ENCODE measurements at regions not wholly inside any gene's neighbourhood (a gene's known extent, or its start where the extent isn't known, plus 50 kb on each side); places are given as distances from the start of the nearest gene placed in this dataset.
"Not testable (repeated sequence)": the region's sequence is repeated elsewhere in the genome, so short reads cannot be mapped to it uniquely, and the experiment has no call there.

DNA sequence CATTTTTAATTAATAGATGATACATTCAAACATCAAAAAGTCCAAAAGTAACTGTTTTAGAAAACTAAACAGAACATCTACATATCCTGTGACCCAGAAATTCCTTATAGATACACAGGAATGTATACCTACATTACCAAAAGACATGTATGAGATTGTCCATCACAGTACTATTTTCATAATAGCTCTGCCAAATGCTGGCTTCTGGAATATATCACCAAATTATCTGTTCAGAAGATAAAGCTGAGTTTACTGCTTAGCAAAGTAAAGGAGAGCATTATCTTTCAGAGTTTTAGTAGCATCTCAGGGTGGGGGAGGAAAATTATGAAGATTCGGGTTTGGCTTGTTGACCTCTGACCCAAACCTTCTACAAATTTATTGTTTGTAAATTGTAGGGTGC, 368.9 kb upstream of the SLC7A11 start:
- DNase-seq = no peak

DNA sequence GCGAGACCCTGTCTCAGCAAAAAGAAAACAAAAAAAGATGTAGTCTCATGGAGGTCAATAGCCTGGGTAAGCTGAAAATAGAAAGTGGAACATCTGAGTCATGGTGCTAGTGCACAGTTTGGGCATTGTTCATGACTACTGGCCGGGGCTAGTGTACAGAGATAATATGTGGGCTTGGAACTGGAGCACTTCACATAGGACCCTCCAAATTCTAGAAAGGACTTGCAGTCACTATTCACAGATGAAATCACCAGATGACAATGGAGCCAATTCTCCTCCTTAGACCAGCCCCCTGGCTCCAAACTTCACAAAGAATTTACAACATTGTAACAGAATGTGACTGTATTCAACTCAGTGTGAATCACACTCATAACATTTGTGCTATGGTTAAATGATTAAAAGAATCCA, 367.8 kb upstream of the SLC7A11 start:
- DNase-seq = no peak

DNA sequence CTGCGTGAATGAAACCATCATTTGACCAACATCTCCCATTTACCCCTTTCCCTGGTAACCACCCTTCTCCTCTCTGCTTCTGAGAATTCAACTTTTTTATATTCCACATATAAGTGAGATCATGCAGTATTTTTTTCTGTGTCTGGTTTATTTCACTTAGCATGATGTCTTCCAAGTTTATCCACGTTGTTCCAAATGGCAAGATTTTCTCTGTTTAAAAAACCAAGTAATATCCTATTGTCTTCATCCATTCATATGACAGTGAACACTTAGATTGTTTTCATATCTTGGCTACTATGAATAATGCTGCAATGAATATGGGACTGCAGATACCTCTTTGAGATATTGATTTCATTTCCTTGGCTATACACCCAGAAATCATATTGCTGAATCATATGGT, 362.4 kb upstream of the SLC7A11 start:
- no peak for DNase-seq

GRCh38 chr4:138602664-138603063, 360.5 kb upstream of the SLC7A11 start:
- DNase-seq = no peak

GRCh38 chr4:138599965-138600364, 357.8 kb upstream of the SLC7A11 start:
- DNase-seq = no peak

DNA sequence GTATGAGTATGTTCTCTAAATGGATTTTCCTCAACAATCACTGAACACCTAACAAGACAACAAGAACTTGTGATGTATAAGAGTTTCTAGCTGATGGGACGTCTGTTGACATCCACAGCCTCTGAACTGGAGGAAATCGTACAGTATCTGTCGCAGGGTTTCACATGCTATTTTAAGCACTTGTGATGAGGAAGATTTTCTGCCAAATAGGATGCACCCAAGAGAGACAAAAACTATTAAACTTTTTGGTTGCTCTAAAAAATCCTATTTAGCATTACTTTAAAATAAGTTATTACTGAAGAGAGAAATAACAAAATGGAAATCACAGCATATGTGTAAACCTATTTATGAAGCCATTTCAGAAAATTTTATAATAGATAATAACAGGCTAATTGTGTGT, 356.1 kb upstream of the SLC7A11 start:
- DNase-seq = no peak

GRCh38 chr4:138596896-138597295, 354.7 kb upstream of the SLC7A11 start:
- DNase-seq = no peak

- no peak for DNase-seq
These were observed 353.7 kb upstream of the SLC7A11 start for GRCh38 chr4:138595731-138596460.

DNA sequence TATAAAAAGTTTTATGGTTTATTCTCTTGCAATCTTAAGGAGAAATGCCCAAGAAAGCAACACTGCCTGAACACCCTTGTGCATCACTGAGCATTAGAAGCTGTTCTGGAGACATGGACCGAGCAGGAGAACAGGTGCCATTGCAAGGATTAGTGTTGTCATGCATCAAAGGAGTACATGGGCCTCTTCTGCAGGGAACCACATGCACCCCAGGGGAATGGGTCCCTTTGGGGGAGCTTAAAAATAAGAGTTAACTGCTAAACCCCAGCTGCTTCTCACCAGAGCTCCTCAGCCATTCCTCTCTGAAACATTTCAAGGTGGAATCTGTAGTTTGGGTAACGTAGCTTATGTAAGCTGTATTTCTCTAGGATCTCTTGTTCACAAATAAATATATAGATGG, 353.0 kb upstream of the SLC7A11 start:
- DNase-seq = no peak

GRCh38 chr4:138592796-138593195, 350.6 kb upstream of the SLC7A11 start:
- DNase-seq = no peak

DNA sequence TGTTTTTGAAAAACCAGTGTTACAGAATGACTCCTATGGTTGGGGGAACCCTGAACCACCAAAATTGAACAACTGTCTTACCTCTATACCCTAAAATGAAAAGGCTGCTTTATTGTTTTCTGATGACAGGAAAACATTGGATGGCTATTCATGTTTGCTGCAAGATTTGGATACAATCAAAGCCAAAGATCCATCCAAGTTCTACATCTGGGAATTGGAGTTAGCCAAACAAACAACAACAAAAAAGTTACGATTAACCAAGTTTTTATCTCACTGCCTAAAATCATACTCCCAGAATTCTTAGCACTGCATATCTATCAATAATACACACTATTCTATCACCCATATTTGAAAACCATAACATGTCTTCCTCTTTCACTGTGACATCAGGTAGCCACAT, 349.7 kb upstream of the SLC7A11 start:
- no peak for DNase-seq

GRCh38 chr4:138588501-138588900, 346.4 kb upstream of the SLC7A11 start:
- no peak for DNase-seq

DNA sequence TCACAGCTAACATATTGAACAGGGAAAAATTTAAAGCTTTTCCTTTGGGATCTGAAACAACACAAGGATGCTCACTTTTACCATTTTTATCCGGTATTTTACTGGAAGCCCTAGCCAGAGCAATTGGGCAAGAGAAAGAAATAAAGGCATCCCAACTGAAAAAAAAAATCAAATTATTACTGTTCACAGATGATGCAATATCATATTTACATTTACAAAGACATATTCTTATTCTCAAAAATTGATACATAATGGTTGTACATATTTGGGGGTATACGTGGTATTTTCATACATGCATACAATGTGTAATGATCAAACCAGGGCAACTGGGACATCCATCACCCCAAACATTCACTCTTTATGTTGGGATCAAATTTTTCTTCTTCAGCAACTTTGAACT, 337.0 kb upstream of the SLC7A11 start:
- DNase-seq = no peak

- DNase-seq = not testable (repeated sequence)
These were observed 335.7 kb upstream of the SLC7A11 start for GRCh38 chr4:138577826-138578225.

- DNase-seq = no peak
These were observed 335.0 kb upstream of the SLC7A11 start for GRCh38 chr4:138577145-138577544.

DNA sequence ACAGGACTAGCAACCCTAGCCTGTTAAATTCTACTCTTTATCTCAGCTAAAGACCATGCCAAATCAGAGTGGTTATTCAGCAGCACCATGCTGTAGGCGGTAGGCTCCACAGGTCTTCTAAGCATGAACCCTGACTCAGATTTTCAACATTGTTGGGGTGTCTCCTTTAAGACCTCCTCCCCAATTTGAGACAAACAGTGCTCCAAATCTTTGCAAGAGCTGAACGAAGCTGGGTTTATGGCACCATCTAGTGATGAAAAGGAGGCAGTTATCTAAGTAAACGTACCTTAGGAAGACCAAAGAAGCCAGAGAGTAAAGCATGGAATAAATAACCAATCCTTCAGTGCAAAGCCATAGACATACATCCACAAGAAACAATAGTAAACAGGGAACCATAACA, 334.5 kb upstream of the SLC7A11 start:
- DNase-seq = no peak

DNA sequence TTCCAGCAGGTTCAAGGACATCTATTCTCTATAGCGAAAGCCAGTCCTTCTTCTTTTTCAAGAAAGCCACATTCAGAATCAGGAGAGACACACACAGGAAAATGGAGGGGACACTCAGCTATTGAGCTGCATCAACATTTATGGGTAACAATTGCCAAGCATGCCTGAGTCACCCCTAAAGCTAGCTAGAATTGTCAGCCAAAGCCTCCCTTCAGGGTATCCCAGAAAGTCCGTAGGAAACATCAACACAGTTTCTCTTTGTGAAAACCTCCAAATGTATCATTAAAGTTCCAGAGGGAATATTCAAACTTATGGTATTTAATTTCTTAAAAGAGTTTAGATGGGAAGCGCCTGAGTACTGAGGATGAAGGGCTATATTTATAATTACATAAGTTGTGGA, 331.1 kb upstream of the SLC7A11 start:
- no peak for DNase-seq

DNA sequence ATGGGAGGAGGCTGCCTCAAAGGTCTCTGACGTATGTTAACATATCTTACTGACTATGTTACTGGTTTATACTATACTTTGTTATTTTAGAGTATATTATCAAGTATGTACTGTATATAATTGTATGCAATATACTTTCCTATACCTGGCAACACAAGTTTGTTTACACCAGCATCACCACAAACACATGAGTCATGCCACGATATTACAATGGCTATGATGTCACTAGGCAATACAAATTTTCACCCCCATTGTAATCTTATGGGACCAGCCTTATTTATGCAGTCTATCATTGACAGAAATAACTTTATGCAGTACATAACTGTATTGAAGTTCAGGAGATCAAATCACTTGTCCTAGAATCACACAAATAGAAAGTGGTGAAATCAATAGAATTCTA, 329.9 kb upstream of the SLC7A11 start:
- no peak for DNase-seq

DNA sequence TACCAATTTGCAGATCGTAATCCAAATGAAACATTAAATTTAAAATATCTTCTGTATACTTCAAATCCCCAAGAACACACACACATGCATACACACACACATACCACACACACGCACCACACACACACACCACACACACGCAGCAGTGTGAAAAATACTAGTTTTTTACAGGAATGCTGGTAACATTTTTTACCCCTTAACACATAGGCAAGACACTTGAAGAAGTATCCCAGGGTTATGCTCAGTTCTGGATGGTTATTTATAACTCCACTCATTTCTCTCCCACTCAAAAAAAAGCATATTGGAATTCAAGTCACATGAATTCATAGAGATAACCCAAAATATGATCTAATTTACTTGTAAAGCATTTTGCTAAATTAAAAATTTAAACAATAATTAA, 325.5 kb upstream of the SLC7A11 start:
- DNase-seq = no peak

DNA sequence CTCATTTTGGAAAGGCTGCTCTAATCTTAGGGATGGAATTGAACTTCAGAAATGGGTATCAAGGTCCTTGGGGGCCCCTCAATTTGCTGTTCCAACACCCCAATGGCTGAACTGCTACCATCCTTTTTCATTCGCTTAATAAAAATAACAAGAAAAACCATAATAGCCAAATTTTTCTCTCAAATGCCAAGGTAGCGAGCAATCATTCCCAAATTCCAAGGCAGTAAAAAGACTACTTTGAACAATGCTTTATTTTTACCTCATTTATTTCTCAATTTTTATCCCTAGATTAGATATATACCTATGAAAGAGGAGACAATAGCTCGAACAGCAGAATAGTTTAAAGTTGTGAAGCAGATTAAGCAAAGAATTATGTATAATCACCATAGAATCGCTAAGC, 323.4 kb upstream of the SLC7A11 start:
- DNase-seq = no peak

- DNase-seq = no peak
These were observed 320.4 kb upstream of the SLC7A11 start for GRCh38 chr4:138562544-138562991.

DNA sequence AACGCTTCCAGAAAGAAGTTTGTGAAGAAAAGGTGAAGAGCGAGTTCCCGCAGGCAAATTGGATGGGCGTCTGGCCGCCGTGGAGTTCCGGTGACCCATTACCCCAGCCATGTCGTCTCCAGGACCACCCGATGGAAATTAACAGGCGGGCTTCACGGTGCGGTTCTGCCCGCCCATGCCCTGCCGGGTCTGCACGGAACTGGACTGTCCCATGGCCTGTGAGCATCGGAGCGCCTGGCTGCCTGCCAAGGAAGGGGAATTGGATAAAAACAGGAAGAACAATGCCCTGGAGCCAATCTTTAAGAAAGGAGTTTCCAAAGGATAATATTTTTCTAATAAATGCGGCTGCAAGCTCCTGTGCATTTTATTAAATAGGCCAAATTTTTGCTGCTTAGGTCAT, 319.8 kb upstream of the SLC7A11 start:
- DNase-seq = no peak

- no peak for DNase-seq
These were observed 319.2 kb upstream of the SLC7A11 start for GRCh38 chr4:138561276-138561880.

DNA sequence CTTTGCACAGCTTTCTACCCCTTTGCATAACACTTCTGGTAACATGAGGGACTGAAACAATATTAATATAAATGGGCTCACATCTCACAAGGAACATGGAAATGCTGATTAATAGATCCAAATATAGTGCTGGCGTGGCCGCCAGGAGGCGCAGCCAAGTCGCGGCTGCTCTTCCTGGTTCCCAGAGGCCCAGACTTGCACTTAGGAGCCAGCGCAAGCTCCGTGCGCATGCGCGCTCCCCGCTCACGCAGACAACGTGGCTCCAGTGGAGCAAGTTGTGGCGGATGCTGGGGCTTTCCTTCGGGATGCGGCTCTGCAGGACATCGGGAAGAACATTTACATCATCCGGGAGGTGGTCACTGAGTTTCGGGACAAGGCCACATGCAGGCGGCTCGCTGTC, 318.3 kb upstream of the SLC7A11 start:
- DNase-seq = no peak

DNA sequence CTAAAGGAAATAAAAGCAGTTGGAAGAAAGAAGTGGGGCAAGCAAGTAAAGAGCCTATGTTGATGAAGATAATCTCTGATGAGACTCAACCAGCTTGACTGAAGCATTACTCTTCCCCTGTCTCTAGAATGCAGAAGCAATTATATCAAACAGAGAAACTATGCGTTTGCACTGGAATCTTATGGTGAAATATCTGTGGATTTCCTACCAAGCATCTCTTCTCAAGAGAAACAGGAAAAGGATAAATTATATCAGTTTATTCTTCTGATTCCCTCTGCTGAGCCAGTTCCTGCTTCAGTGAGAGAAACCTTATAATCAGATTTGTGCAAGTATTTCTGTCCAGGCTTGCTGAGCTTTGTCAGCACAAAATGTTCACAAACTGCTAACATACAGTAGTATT, 316.7 kb upstream of the SLC7A11 start:
- DNase-seq = no peak
